MM.1S (cell line): ENCODE measurements at regions not wholly inside any gene's neighbourhood (a gene's known extent, or its start where the extent isn't known, plus 50 kb on each side); places are given as distances from the start of the nearest gene placed in this dataset.
A peak's percentile ranks its signal among the peaks of the same experiment; 100 is the strongest.

ENCODE experiments used
- DNase-seq: peaks from one replicate; pipeline ENCODE4 v3.0.0-alpha.2; 2015
- H2AFZ ChIP-seq: fragments of 300-600 bp; sonication (generic); 2 replicates; pipeline ENCODE4 v1.6.0; 2016; ENCODE audit warnings: antibody characterized with exemption, low read length
- H3F3A ChIP-seq: fragments of 300-600 bp; sonication (generic); 2 replicates; pipeline ENCODE4 v1.6.1; 2016; ENCODE audit warnings: mild to moderate bottlenecking, antibody characterized with exemption, low read length, moderate library complexity, mixed read lengths; ENCODE audit not compliant: insufficient read depth
- H3K27ac ChIP-seq: fragments of 300-600 bp; sonication (generic); 2 replicates; pipeline ENCODE4 v1.5.1; 2016; ENCODE audit warnings: mild to moderate bottlenecking, low read length
- H3K27me3 ChIP-seq: fragments of 300-600 bp; sonication (generic); replicated peaks from 2 replicates; pipeline ENCODE4 v1.6.0; 2016; ENCODE audit warnings: low read length; ENCODE audit not compliant: insufficient read depth
- H3K36me3 ChIP-seq: fragments of 300-600 bp; sonication (generic); replicated peaks from 2 replicates; pipeline ENCODE4 v1.6.1; 2016; ENCODE audit warnings: mild to moderate bottlenecking, low read length, mixed read lengths; ENCODE audit not compliant: insufficient read depth
- H3K4me1 ChIP-seq: fragments of 300-600 bp; sonication (generic); 2 replicates; pipeline ENCODE4 v1.6.1; 2016; ENCODE audit warnings: low read length, mixed read lengths
- H3K4me2 ChIP-seq: fragments of 300-600 bp; sonication (generic); 2 replicates; pipeline ENCODE4 v1.6.0; 2016; ENCODE audit warnings: low read depth, low read length
- H3K4me3 ChIP-seq: fragments of 300-600 bp; sonication (generic); 2 replicates; pipeline ENCODE4 v1.5.1; 2016; ENCODE audit warnings: low read length, mixed read lengths
- H3K79me2 ChIP-seq: fragments of 300-600 bp; sonication (generic); 2 replicates; pipeline ENCODE4 v1.6.1; 2016; ENCODE audit warnings: mixed run types, low read length, mixed read lengths
- H3K9ac ChIP-seq: fragments of 300-600 bp; sonication (generic); 2 replicates; pipeline ENCODE4 v1.6.1; 2016; ENCODE audit warnings: low read length, mixed read lengths
- H3K9me2 ChIP-seq: fragments of 300-600 bp; sonication (generic); replicated peaks from 2 replicates; pipeline ENCODE4 v1.6.1; 2016; ENCODE audit warnings: mild to moderate bottlenecking, low read length, mixed read lengths; ENCODE audit not compliant: insufficient read depth
- H3K9me3 ChIP-seq: fragments of 300-600 bp; sonication (generic); replicated peaks from 2 replicates; pipeline ENCODE4 v1.6.1; 2016; ENCODE audit warnings: mild to moderate bottlenecking, low read length, mixed read lengths; ENCODE audit not compliant: insufficient read depth
- H4K20me1 ChIP-seq: fragments of 300-600 bp; sonication (generic); 2 replicates; pipeline ENCODE4 v1.6.1; 2016; ENCODE audit warnings: mild to moderate bottlenecking, low read length, moderate library complexity, mixed read lengths; ENCODE audit not compliant: insufficient read depth
- CTCF ChIP-seq: fragments of 300-600 bp; sonication (generic); IDR thresholded peaks from 2 replicates; pipeline ENCODE4 v1.5.1; 2016; ENCODE audit warnings: antibody characterized with exemption, low read length, mixed read lengths
- EZH2 ChIP-seq: fragments of 300-600 bp; sonication (generic); optimal IDR thresholded peaks from 2 replicates; pipeline ENCODE3; 2017; ENCODE audit warnings: low read depth, mild to moderate bottlenecking, antibody characterized with exemption, low read length, mixed read lengths
- EZH2phosphoT487 ChIP-seq: fragments of 300-600 bp; sonication (generic); IDR thresholded peaks from 2 replicates; pipeline ENCODE4 v1.6.1; 2018; ENCODE audit warnings: antibody characterized with exemption, low read length

- no peaks in the 10 kb centered on the region for H3K79me2 ChIP-seq
- no peak overlapping the region for H3K27ac ChIP-seq
- TF ChIP-seq CTCF (no peak), EZH2 (no peak), EZH2phosphoT487 (no peak)
- H3K9me2 ChIP-seq: no peaks in the 10 kb centered on the region
- no peaks in the 10 kb centered on the region for H3K36me3 ChIP-seq
- no peaks in the 10 kb centered on the region for H3K9me3 ChIP-seq
- no peak overlapping the region for H3K4me3 ChIP-seq
- H3K4me2 ChIP-seq: no peak overlapping the region
- H4K20me1 ChIP-seq: no peaks in the 10 kb centered on the region
- H3K4me1 ChIP-seq: peaks cover 5% of the 10 kb centered on the region; the same call in 1 of the 2 replicates
- H3K27me3 ChIP-seq: no peaks in the 10 kb centered on the region
- no peak overlapping the region for H3K9ac ChIP-seq
- DNase-seq: no peak
- H2AFZ ChIP-seq: no peak overlapping the region
- H3F3A ChIP-seq: no peaks in the 10 kb centered on the region
Measured at GRCh38 chr11:97854877-97855276, 1165.9 kb upstream of the CNTN5 start.

GRCh38 chr11:97856666-97857065, 1164.1 kb upstream of the CNTN5 start:
- Histone ChIP-seq H3K4me3 (no peak overlapping the region), H3K27ac (no peak overlapping the region), H3K9me2 (no peaks in the 10 kb centered on the region), H3K36me3 (no peaks in the 10 kb centered on the region), H2AFZ (no peak overlapping the region), H3K4me1 (peaks cover 15% of the 10 kb centered on the region; the same call in 1 of the 2 replicates), H3K9me3 (no peaks in the 10 kb centered on the region), H3K79me2 (no peaks in the 10 kb centered on the region), H3K4me2 (no peak overlapping the region), H4K20me1 (no peaks in the 10 kb centered on the region), H3K9ac (no peak overlapping the region), H3F3A (no peaks in the 10 kb centered on the region), H3K27me3 (no peaks in the 10 kb centered on the region)
- no peak for DNase-seq
- no peak for TF ChIP-seq CTCF
- TF ChIP-seq EZH2: no peak
- TF ChIP-seq EZH2phosphoT487: no peak

- H3K4me2 ChIP-seq: peak overlapping the region; percentile 4; the same call in 1 of the 2 replicates
- H3F3A ChIP-seq: no peaks in the 10 kb centered on the region; the same call in 1 of the 2 replicates
- peak overlapping the region; percentile 14; the same call in 1 of the 2 replicates for H3K27ac ChIP-seq
- H2AFZ ChIP-seq: no peak overlapping the region
- TF ChIP-seq EZH2phosphoT487 (no peak), EZH2 (no peak), CTCF (no peak)
- H3K36me3 ChIP-seq: no peaks in the 10 kb centered on the region
- H3K4me1 ChIP-seq: peaks cover 22% of the 10 kb centered on the region
- H3K79me2 ChIP-seq: no peaks in the 10 kb centered on the region
- H4K20me1 ChIP-seq: no peaks in the 10 kb centered on the region
- DNase-seq: no peak
- H3K4me3 ChIP-seq: no peak overlapping the region
- H3K9ac ChIP-seq: no peak overlapping the region
- H3K9me3 ChIP-seq: no peaks in the 10 kb centered on the region
- H3K27me3 ChIP-seq: no peaks in the 10 kb centered on the region
- H3K9me2 ChIP-seq: no peaks in the 10 kb centered on the region
Measured at GRCh38 chr11:97860237-97860636, 1160.5 kb upstream of the CNTN5 start.
